GM12874 (cell line): ENCODE measurements at regions not wholly inside any gene's neighbourhood (a gene's known extent, or its start where the extent isn't known, plus 50 kb on each side); places are given as distances from the start of the nearest gene placed in this dataset.

Source experiments
- TF ChIP-seq, protein P1 (sequence below): IDR thresholded peaks from 2 replicates; pipeline ENCODE4 v1.5.1; 2011; ENCODE audit warnings: low read depth, mild to moderate bottlenecking, control low read depth, low read length, moderate library complexity; ENCODE audit not compliant: insufficient read depth

DNA sequence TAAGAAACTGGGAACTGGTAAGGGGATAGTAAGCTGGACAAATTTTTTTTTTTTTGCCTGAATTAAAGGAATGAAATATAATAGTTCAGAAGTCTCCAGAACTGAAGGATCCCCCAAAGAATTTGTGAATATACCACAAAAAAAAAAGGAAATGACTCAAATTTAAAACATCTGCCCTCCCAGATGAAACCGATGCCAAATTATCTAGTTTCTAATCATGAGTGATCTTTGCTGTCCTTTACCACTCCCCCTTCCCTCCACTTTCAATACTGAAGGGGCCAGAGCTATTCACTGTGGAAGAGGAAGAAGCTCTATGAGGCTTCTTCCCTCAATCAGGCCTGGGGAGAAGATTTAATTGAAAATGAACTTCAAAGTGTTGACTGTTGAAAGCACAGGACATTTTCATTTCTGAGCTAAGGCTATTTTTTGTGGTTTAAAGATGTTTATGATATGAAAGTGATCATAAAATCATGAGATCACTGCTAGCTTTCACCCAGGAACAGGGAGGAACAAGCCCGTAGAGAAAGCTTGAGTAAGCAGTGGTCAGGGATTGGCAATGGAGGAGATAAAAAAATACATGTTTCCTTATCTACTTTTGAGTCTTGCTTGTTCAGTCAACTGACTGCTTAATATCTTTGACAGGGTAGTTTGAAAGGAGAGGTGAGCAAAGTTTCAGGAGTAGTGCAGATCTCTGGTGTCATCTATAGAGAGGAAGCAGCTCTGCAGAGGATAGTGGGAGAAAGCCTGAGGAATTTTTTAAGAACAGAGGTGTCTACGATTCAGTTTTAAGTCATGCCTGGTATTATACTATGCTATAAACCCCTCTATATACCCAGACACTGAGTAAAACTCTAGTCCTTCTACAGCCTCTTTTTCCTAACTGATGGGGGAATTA lies 409.5 kb upstream of the FIGN start:
- TF ChIP-seq, protein P1, sequence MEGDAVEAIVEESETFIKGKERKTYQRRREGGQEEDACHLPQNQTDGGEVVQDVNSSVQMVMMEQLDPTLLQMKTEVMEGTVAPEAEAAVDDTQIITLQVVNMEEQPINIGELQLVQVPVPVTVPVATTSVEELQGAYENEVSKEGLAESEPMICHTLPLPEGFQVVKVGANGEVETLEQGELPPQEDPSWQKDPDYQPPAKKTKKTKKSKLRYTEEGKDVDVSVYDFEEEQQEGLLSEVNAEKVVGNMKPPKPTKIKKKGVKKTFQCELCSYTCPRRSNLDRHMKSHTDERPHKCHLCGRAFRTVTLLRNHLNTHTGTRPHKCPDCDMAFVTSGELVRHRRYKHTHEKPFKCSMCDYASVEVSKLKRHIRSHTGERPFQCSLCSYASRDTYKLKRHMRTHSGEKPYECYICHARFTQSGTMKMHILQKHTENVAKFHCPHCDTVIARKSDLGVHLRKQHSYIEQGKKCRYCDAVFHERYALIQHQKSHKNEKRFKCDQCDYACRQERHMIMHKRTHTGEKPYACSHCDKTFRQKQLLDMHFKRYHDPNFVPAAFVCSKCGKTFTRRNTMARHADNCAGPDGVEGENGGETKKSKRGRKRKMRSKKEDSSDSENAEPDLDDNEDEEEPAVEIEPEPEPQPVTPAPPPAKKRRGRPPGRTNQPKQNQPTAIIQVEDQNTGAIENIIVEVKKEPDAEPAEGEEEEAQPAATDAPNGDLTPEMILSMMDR = no peak

DNA sequence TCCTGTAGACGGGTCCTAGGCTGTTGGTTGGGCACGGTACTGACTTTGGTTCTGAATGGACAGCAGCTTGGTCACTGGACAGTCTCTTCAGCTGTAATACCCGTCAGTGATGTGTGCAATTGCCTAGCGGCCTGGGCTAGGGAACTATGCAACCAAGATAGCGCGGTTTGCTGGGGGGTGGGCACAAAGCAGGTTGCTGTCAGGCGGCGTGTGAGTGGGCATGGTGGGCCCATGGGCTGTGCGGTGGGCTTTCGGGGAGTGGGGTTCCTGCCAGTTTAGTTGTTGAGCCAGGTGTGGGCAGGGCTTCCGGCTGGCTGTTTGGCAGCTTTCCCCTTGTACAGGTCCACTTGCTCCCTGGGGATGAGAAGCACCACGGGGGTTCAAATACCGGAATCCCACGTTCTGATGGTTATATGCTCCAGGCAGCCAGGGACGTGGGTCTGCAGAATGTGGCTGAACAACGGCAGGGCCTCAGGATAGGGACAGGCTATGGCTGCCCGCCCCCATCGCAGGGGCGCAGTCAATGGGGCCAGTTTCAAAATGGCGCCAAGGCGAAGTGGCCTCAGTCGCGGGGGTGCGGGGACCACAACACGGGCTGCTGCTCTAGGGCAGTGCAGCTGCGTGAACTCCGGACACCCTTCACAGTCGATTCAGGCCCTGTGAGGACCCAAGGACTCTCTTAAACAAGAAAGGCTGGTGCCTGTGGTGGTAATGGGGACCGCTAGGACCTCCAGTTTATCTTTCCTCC lies 407.5 kb upstream of the FIGN start:
- TF ChIP-seq, protein P1 = no peak

DNA sequence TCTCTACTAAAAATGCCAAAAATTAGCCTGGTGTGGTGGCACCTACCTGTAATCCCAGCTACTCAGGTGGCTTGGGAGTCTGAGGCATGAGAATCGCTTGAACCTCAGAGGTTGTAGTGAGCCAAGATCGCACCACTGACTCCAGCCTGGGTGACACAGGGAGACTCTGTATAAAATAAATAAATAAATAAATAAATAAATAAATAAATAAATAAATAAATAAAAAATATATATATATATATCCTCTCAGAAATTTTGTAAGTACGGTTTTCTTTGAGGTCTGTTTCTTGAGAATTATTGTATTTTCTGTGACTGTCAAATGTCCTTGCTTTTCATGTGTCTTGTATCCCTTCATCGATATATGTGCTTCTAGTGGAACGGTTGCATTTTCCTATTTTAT lies 406.9 kb upstream of the FIGN start:
- TF ChIP-seq, protein P1 = no peak

DNA sequence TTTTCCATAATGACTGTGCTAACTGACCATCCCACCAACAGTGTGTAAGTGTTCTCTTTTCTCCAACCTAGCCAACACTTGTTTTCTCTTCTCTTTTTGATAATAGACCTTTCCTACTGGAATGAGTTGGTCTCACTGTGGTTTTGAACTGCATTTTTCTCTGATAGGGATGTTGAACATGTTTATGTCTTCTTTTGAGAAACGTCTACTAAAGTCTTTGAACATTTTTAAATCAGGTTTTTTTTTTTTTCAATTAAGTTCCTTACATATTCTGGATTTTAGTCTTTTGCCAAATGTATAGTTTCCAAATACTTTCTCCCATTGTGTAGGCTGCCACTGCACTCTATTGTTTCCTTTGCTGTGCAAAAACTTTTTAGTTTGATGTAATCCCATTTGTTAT lies 405.5 kb upstream of the FIGN start:
- TF ChIP-seq, protein P1 = no peak

DNA sequence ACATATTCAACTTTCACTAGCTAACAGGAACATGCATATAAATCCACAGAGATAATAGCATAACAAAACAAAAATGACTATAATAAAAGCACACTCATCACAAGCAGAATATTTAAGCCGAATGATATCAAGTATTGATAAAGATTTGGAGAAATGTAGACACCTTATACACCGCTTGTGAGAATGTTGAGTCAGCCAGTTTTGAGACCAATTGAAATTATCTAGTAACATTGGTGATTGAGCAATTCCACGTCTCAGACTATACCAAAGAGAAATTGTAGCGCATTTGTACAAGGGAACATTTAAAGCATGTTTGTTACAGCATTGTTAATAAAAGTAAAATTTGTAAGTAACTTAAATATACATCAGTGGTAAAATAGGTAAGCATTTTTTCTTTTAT lies 402.9 kb upstream of the FIGN start:
- TF ChIP-seq, protein P1 = no peak

DNA sequence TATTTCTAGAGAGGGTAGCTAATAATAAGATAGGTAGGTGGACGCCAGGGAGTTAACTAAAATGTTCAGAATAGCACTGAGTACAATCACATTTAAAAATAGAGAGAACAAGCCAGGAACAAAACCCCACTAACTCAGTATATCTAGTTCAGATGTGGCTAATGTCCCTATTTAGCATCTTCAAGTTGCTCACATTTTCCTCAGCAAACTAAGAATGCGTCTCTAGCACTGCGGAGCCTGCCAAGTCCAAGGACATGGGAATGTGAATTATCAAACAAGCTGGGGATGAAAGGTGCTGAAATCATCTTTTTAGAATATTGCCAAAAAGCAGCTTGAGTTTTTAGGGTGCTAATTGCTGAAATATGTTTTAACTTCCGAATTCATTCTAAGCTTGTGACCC lies 398.5 kb upstream of the FIGN start:
- TF ChIP-seq, protein P1 = no peak

DNA sequence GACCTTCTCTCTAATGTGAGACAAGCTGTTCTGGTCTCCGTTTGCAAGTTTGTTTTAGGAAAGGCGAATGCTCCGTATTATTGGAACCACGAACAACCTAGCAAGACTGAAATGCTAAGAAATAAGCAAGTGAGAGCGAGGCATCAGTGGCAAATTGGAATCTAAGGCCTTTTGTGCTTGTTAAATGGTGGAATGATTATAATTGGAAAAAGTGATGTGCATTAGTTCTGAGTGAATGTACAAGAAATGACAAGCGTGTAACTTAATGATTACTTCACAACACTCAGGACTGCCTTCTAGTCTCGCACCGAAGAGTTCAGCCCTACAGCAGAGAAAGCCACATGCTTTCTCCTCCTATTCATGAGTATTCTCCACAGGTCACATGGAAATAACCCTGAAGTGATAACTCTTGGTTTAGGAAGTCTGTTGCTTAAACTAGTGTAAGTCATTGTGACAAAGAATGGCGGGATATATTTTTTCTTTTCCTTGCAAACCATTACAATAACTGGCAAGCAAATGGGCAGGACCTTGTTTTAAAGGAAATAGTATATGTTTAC lies 392.2 kb upstream of the FIGN start:
- TF ChIP-seq, protein P1 = no peak
